H1 (cell line): ENCODE measurements at regions not wholly inside any gene's neighbourhood (a gene's known extent, or its start where the extent isn't known, plus 50 kb on each side); places are given as distances from the start of the nearest gene placed in this dataset.

ENCODE experiments used
- CTCF ChIA-PET: fragments of 300-600 bp; sonication (Branson Sonifier 250); formaldehyde crosslinking; loops from one replicate; lab custom pipeline; 2021; ENCODE audit not compliant: partially characterized antibody; lab: Charles Lee
- POLR2A ChIA-PET: fragments of 300-600 bp; sonication (Branson Sonifier 250); formaldehyde crosslinking; loops from one replicate; lab custom pipeline; 2021; ENCODE audit warnings: inconsistent platforms; ENCODE audit not compliant: partially characterized antibody; lab: Charles Lee
- DNase-seq, 2 experiments: peaks; one replicate each; pipeline versions ENCODE4 v3.0.0 to v3.0.0-alpha.2; 2010 to 2022; ENCODE audit warnings: low spot score in 2 of 2, low read depth in 1 of 2, mixed read lengths in 1 of 2
- FAIRE-seq: peaks from 2 replicates; lab custom pipeline; 2011; peaks lifted over from hg19 to GRCh38; lab: Jason Lieb, UNC
- H2AFZ ChIP-seq: 2 replicates; pipeline ENCODE4 v1.8.1; 2012; ENCODE audit warnings: low read length, inconsistent platforms
- H2AK5ac ChIP-seq: 2 replicates; pipeline ENCODE4 v1.6.1; 2013; ENCODE audit warnings: low read depth, low read length
- H2BK120ac ChIP-seq: replicated peaks from 2 replicates; pipeline ENCODE3; 2013; ENCODE audit warnings: low read depth, low read length, inconsistent platforms
- H2BK12ac ChIP-seq: 2 replicates; pipeline ENCODE4 v1.6.1; 2013; ENCODE audit warnings: low read depth, low read length
- H2BK15ac ChIP-seq: 2 replicates; pipeline ENCODE4 v1.6.1; 2013; ENCODE audit warnings: low read length
- H2BK20ac ChIP-seq: 2 replicates; pipeline ENCODE4 v1.6.1; 2013; ENCODE audit warnings: low read length
- H2BK5ac ChIP-seq: 2 replicates; pipeline ENCODE4 v1.6.1; 2013; ENCODE audit warnings: low read depth, low read length
- H3K14ac ChIP-seq: 2 replicates; pipeline ENCODE4 v1.6.1; 2013; ENCODE audit warnings: inconsistent platforms; ENCODE audit not compliant: insufficient read length
- H3K18ac ChIP-seq: 2 replicates; pipeline ENCODE4 v1.6.1; 2013; ENCODE audit warnings: low read length; ENCODE audit errors: extremely low read depth
- H3K23ac ChIP-seq: 2 replicates; pipeline ENCODE4 v1.6.1; 2013; ENCODE audit warnings: inconsistent platforms; ENCODE audit not compliant: insufficient read length
- H3K23me2 ChIP-seq: 2 replicates; pipeline ENCODE4 v1.6.1; 2013; ENCODE audit warnings: low read depth, low read length
- H3K27ac ChIP-seq: 2 replicates; pipeline ENCODE4 v1.6.1; 2011; ENCODE audit warnings: low read depth, low read length, inconsistent platforms
- H3K27me3 ChIP-seq, 4 experiments: replicated peaks in 1 of 4; 1 replicate in 1 of 4; 2 replicates in 3 of 4; pipeline versions ENCODE4 v1.6.1 to v1.8.1; 2011 to 2013; ENCODE audit warnings: low read length in 3 of 4, mild to moderate bottlenecking in 3 of 4, inconsistent platforms in 2 of 4, mixed read lengths in 2 of 4, moderate library complexity in 1 of 4; ENCODE audit not compliant: control insufficient read depth in 3 of 4, insufficient read depth in 3 of 4; ENCODE audit errors: extremely low read depth in 1 of 4
- H3K36me3 ChIP-seq, 4 experiments: 2 replicates each; pipeline versions ENCODE4 v1.6.1 to v1.8.1; 2011 to 2013; ENCODE audit warnings: mild to moderate bottlenecking in 4 of 4, low read length in 3 of 4, moderate library complexity in 2 of 4, control low read depth in 1 of 4, inconsistent platforms in 1 of 4; ENCODE audit not compliant: insufficient read depth in 4 of 4, control insufficient read depth in 2 of 4
- H3K4ac ChIP-seq: replicated peaks from 2 replicates; pipeline ENCODE3; 2013; ENCODE audit warnings: low read length, low read depth, mixed read lengths, inconsistent platforms; ENCODE audit not compliant: insufficient read length
- H3K4me1 ChIP-seq, 4 experiments: replicated peaks in 1 of 4; 1 replicate in 1 of 4; 2 replicates in 3 of 4; pipeline versions ENCODE4 v1.6.1 to v1.8.1; 2011 to 2013; ENCODE audit warnings: low read length in 3 of 4, inconsistent platforms in 2 of 4, mixed read lengths in 1 of 4; ENCODE audit not compliant: insufficient read depth in 4 of 4, control insufficient read depth in 3 of 4
- H3K4me2 ChIP-seq, 2 experiments: 2 replicates each; pipeline versions ENCODE4 v1.6.1 to v1.8.1; 2011 to 2013; ENCODE audit warnings: low read depth in 2 of 2, low read length in 2 of 2, control low read depth in 1 of 2, inconsistent platforms in 1 of 2, mild to moderate bottlenecking in 1 of 2; ENCODE audit not compliant: insufficient read depth in 1 of 2
- H3K4me3 ChIP-seq, 4 experiments: fragments of 200-600, 300-600 bp in 1 of 4; sonication (generic), shearing (Covaris generic), sonication (Bioruptor Twin) in 1 of 4; 2 replicates each; pipeline versions ENCODE4 v1.5.1 to v1.8.1; 2011 to 2016; ENCODE audit warnings: low read length in 4 of 4, low read depth in 3 of 4, control low read depth in 2 of 4, inconsistent platforms in 2 of 4, mild to moderate bottlenecking in 2 of 4, mixed read lengths in 1 of 4, moderate library complexity in 1 of 4; ENCODE audit not compliant: insufficient read depth in 2 of 4; ENCODE audit errors: extremely low read depth in 1 of 4
- H3K56ac ChIP-seq: replicated peaks from 2 replicates; pipeline ENCODE3; 2013; ENCODE audit warnings: low read depth, mild to moderate bottlenecking, mixed read lengths, low read length, inconsistent platforms; ENCODE audit not compliant: insufficient read length
- H3K79me1 ChIP-seq: 2 replicates; pipeline ENCODE4 v1.6.1; 2013; ENCODE audit warnings: low read depth, low read length, control low read depth
- H3K79me2 ChIP-seq, 2 experiments: 2 replicates each; pipeline versions ENCODE4 v1.6.1 to v1.8.1; 2012 to 2013; ENCODE audit warnings: low read length in 2 of 2, mild to moderate bottlenecking in 2 of 2, inconsistent platforms in 1 of 2; ENCODE audit not compliant: insufficient read depth in 2 of 2, control insufficient read depth in 1 of 2
- H3K9ac ChIP-seq, 4 experiments: replicated peaks in 1 of 4; 1 replicate in 1 of 4; 2 replicates in 3 of 4; pipeline versions ENCODE4 v1.6.1 to v1.8.1; 2011 to 2013; ENCODE audit warnings: low read depth in 3 of 4, low read length in 3 of 4, control low read depth in 2 of 4, mild to moderate bottlenecking in 2 of 4, moderate library complexity in 2 of 4, inconsistent platforms in 1 of 4; ENCODE audit errors: extremely low read depth in 1 of 4
- H3K9me3 ChIP-seq, 2 experiments: 2 replicates each; pipeline versions ENCODE4 v1.6.1 to v1.8.1; 2012 to 2013; ENCODE audit warnings: mild to moderate bottlenecking in 2 of 2, moderate library complexity in 2 of 2, control low read depth in 1 of 2, inconsistent platforms in 1 of 2, low read depth in 1 of 2, low read length in 1 of 2, mixed read lengths in 1 of 2; ENCODE audit not compliant: insufficient read depth in 2 of 2
- H4K20me1 ChIP-seq, 2 experiments: replicated peaks in 1 of 2; 2 replicates each; pipeline versions ENCODE3 to v1.8.1; 2011 to 2013; ENCODE audit warnings: inconsistent platforms in 2 of 2, low read length in 2 of 2, mild to moderate bottlenecking in 1 of 2; ENCODE audit not compliant: insufficient read depth in 2 of 2, control insufficient read depth in 1 of 2
- H4K5ac ChIP-seq: 2 replicates; pipeline ENCODE4 v1.6.1; 2013; ENCODE audit warnings: low read length, low read depth, mixed read lengths, inconsistent platforms; ENCODE audit not compliant: insufficient read length
- H4K8ac ChIP-seq: 2 replicates; pipeline ENCODE4 v1.8.0; 2013; ENCODE audit warnings: mild to moderate bottlenecking, moderate library complexity, low read length, inconsistent platforms; ENCODE audit not compliant: insufficient read depth; ENCODE audit errors: extremely low read depth
- H4K91ac ChIP-seq: replicated peaks from 2 replicates; pipeline ENCODE3; 2013; ENCODE audit warnings: low read length, mixed read lengths, inconsistent platforms; ENCODE audit not compliant: insufficient read length
- JUND ChIP-seq: IDR thresholded peaks from 2 replicates; pipeline ENCODE4 v1.6.1; 2011; ENCODE audit warnings: mild to moderate bottlenecking, improper control_type of control experiment, low read length
- RBBP5 ChIP-seq: IDR thresholded peaks from 2 replicates; pipeline ENCODE4 v1.7.1; 2012; ENCODE audit warnings: low read depth, mild to moderate bottlenecking, inconsistent platforms, low read length, moderate library complexity, borderline replicate concordance
- ZNF274 ChIP-seq: IDR thresholded peaks from 2 replicates; pipeline ENCODE4 v1.7.0; 2012; ENCODE audit warnings: low read length, borderline replicate concordance; ENCODE audit errors: extremely low read depth

GRCh38 chr11:29511394-29511793 is 505.4 kb downstream of the KCNA4 start:
- H3K18ac ChIP-seq = no peak overlapping the region
- FAIRE-seq (no peak), DNase-seq (no peak)
- ChIA-PET CTCF (interaction anchor here (0.6 kb wide), 1 partner anchor 20 kb away, joined by 3 read pairs; no protein-coding TSS in a partner anchor), POLR2A (no interaction called here)
- H3K79me2 ChIP-seq = no peaks in the 10 kb centered on the region
- H4K5ac ChIP-seq = no peak overlapping the region
- H3K27me3 ChIP-seq = no peaks in the 10 kb centered on the region
- H3K36me3 ChIP-seq = no peaks in the 10 kb centered on the region
- H3K23ac ChIP-seq = no peak overlapping the region
- H3K9me3 ChIP-seq = no peaks in the 10 kb centered on the region
- H2AFZ ChIP-seq = no peak overlapping the region
- no peaks in the 10 kb centered on the region for H3K4me1 ChIP-seq
- H2BK15ac ChIP-seq = no peak overlapping the region
- no peaks in the 10 kb centered on the region for H3K23me2 ChIP-seq
- no peak overlapping the region for H3K4me2 ChIP-seq
- no peak overlapping the region for H2AK5ac ChIP-seq
- no peaks in the 10 kb centered on the region for H3K79me1 ChIP-seq
- no peak overlapping the region for H3K27ac ChIP-seq
- no peak overlapping the region for H4K91ac ChIP-seq
- TF ChIP-seq RBBP5 (no peak), ZNF274 (no peak), JUND (no peak)
- H3K4ac ChIP-seq = no peak overlapping the region
- no peak overlapping the region for H2BK5ac ChIP-seq
- no peak overlapping the region for H2BK120ac ChIP-seq
- H3K9ac ChIP-seq = no peak overlapping the region
- no peak overlapping the region for H3K14ac ChIP-seq
- no peak overlapping the region for H2BK12ac ChIP-seq
- H4K8ac ChIP-seq = no peak overlapping the region
- H2BK20ac ChIP-seq = no peak overlapping the region
- H4K20me1 ChIP-seq = no peaks in the 10 kb centered on the region
- H3K4me3 ChIP-seq = no peak overlapping the region
- no peak overlapping the region for H3K56ac ChIP-seq
